GM13977 (cell line): ENCODE measurements at regions not wholly inside any gene's neighbourhood (a gene's known extent, or its start where the extent isn't known, plus 50 kb on each side); places are given as distances from the start of the nearest gene placed in this dataset.

Experiments
- DNase-seq: peaks from one replicate; pipeline ENCODE4 v3.0.0; 2012; ENCODE audit warnings: low spot score
- in situ Hi-C: fragments of 300-500 bp; cut with MboI; formaldehyde crosslinking; loops from one replicate; pipeline ENCODE4 v1.12.0; 2022; ENCODE audit warnings: low sequenced_read_pairs, low pct_unique_long_range_greater_than_20kb, mixed read lengths, inconsistent platforms; ENCODE audit not compliant: unreplicated experiment
- TF ChIP-seq, protein P1 (sequence below): IDR thresholded peaks from 2 replicates; pipeline ENCODE4 v1.5.1; 2012; ENCODE audit warnings: mild to moderate bottlenecking, control low read depth; ENCODE audit not compliant: insufficient read depth; ENCODE audit errors: extremely low read depth, missing control alignments

DNA sequence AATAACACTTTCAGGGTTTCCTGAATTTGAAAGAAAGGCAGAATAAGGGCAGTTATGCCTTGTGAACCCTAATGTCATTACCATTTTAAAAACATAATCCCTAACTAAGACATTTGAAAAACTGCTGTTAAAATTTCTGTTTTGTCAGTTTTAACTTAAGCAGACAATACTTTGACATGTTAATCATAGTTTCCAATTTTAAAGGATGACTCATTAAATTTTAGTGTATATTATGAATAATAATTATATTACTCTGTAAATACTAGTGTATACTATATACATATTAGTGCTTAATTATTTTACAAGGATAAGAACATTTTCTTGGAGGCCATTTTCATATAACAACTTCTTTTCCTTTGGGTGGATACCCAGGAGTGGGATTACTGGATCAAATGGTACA lies 553.1 kb upstream of the BCHE start:
- DNase-seq, result no peak
- TF ChIP-seq, protein P1, sequence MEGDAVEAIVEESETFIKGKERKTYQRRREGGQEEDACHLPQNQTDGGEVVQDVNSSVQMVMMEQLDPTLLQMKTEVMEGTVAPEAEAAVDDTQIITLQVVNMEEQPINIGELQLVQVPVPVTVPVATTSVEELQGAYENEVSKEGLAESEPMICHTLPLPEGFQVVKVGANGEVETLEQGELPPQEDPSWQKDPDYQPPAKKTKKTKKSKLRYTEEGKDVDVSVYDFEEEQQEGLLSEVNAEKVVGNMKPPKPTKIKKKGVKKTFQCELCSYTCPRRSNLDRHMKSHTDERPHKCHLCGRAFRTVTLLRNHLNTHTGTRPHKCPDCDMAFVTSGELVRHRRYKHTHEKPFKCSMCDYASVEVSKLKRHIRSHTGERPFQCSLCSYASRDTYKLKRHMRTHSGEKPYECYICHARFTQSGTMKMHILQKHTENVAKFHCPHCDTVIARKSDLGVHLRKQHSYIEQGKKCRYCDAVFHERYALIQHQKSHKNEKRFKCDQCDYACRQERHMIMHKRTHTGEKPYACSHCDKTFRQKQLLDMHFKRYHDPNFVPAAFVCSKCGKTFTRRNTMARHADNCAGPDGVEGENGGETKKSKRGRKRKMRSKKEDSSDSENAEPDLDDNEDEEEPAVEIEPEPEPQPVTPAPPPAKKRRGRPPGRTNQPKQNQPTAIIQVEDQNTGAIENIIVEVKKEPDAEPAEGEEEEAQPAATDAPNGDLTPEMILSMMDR, result no peak
- in situ Hi-C loops, result no loop called here

DNA sequence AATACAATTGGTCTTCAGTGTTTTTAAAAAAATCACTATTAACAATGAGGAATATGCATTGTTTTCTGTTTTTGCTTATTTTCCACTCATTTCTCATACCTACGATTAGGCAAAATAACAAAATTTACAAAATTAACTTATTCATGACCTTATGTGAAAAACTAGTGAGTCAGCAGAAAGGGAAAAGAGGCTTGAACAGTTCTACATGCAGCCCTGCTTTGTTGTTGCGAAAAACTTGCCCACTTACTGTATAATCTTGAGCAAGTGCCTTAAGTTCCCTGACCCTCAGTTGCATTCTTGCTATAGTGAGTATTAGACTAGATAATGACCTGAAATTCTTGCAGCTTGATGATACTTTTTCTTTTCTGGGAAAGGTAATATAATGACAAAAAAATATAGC lies 551.1 kb upstream of the BCHE start:
- in situ Hi-C loops, result no loop called here
- TF ChIP-seq, protein P1, result no peak
- DNase-seq, result no peak

DNA sequence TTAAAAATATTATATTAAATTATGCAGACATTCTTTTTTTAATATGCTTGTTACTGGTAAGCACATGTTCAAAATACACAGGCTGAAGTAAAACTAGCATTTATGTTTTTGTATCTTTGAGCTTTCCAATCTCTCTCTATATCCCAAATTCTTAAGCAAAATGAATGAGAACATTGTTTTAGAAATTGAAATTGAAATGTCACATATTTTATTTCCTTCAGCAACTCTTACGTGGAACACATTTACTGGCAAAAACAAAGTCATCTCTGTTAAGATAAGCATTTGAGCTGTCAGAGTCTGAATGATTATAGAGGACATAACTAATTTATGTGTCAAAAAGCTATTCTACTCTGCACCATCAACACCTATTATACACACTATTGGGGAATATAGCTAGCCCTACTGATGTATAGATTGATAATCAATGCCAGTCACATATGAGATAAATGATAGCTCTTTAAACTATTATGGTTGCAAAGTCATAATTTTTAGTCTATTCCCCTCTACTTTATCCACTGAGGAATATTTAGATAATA lies 535.4 kb upstream of the BCHE start:
- in situ Hi-C loops, result no loop called here
- no peak for DNase-seq
- TF ChIP-seq, protein P1, result no peak

DNA sequence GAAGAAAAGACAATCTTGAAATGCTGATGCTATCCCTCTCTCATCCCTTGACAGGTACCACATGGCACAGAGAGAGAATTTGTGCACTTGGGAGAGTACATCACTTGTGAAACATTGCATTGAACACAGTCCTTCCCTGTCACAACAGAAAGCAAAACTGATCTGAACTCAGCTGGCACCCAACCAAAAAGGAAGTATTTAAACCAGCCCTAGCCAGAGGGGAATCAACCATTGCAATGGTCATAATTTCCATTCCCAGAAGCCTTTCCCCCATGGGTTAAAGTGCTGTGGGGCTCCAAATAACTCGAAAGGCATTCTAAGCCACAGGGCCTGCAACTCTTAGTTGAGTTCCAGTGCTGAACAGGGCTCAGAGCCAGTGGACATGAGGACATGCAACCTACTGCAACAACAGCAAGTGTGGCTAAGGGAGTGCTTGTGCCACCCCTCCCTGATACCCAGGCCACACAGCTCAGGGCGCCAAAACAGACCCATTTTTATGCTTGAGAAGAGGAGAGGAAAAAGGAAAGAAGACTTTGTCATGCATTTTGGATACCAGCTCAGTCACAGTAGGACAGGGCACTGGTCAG lies 530.8 kb upstream of the BCHE start:
- no peak for DNase-seq
- in situ Hi-C loops, result no loop called here
- TF ChIP-seq, protein P1, result no peak

DNA sequence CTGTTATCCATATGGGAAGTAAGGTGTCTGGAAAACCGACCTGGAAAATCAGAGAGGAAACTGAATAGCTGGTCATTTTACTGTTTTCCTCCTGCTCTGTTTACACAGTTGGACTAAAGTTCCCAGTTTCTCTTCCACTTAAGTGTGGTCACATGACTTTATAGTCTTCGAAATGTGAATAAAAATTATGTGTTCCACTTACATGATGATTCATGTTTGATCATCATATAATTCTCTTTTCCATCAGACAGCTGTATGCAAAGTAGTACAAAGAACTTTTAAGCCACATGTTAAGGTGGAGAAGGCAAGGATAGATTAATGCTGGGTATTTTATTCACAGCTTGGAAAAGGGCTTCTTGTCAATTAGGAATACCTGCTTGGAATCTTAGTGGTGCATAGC lies 525.5 kb upstream of the BCHE start:
- TF ChIP-seq, protein P1, result no peak
- no peak for DNase-seq
- in situ Hi-C loops, result no loop called here

DNA sequence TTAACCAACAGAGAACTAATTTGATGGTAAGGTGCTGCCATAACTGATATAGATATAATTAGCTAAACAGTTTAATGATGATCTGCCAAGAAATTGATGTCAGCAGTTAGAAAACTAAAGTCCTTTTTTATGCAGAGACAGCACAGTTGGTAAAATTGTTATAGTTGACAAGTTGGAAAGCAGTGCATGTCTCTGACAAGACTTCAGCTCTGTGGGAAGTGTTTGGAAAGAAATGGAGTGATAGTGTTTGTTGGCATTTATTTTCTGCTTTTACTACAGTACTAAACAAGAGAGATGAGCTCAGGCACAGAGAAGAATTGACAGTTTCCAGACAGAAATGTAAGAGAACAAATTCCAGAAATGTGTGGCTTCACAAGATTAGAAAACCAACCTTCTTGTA lies 523.5 kb upstream of the BCHE start:
- DNase-seq, result no peak
- in situ Hi-C loops, result no loop called here
- TF ChIP-seq, protein P1, result no peak
